ENCODE measurements at regions not wholly inside any gene's neighbourhood (a gene's known extent, or its start where the extent isn't known, plus 50 kb on each side); places are given as distances from the start of the nearest gene placed in this dataset.

DNA sequence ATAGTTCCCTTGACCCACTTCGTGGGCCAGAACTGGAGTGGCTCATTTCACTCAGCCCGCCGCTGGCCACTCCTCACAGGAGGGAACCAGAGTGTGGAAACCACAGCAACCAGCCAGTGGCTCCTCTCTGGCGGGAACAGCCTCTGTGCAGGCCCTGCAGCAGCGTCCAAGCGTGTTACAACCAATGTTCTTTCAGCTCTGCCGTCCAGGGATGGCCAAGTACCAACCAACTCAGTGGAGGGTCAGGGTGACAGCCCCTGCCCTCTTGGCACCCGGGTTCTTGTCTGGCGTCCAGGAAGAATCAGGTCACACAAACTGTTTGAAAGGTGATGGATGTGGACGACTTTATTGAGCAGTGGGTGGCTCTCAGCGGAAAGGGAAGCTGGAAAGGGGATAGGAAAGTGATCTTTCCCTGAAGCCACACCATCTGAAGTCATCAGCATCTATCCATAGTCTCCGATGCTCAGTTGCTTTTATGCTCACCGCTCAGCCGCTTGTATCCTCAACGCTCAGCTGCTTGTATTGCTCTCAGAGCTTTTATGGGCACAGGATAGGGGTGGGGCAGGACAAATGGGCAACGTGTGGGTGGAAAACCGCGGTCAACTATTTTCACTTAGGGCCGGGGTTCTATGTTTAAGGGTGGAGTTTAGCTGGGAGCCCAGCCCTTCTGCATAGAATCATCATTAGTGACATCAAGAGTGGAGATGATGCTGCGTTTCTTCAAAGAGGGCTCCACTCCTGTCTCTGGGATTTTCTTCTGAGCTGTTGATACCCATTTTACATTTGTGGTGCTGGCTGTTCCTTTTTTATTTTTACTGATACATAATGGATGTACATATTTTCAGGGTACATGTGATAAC is 250.2 kb downstream of the RRAGC start:
- Mint-ChIP-seq H3K4me3 (no peak overlapping the region), H3K9me3 (no peaks in the 10 kb centered on the region), H3K36me3 (ENCODE audit: low read depth) (no peaks in the 10 kb centered on the region), H3K27ac (no peak overlapping the region), H3K4me1 (no peaks in the 10 kb centered on the region), H3K27me3 (peaks cover 18% of the 10 kb centered on the region)
- no peak for ATAC-seq (replicated peaks)

DNA sequence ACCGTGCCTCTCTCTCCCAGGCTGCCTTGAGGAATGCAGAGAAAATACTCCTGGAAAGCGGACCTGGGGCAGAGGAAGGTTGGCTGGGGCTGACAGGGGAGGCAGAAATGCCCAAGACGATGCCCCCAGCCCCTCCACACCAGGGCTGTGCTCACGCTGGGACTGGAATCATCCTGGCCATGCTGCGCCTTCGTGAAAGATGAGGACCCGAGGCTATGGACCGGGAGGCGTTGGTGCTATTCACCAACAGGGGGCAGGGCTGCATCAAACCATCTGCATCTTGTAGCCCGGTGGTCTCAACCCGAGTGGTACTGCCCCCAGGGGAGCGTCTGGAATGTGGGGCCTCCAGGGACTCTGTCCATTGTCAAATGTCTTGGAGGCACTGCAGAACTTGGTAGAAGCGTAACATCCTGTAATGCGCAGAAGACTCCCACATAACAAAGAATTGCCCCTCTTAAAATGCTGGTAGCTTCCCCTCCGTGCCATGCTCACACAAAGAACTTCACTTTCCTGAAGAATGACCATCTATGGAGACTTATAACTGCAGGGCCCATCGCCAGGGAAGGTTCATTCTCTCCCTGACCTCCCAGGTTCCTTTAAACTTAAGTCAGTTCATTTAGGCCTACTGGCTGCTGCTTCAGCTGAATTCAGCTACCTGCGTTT is 251.2 kb downstream of the RRAGC start:
- Mint-ChIP-seq H3K27me3 (peaks cover 17% of the 10 kb centered on the region), H3K9me3 (no peaks in the 10 kb centered on the region), H3K4me3 (no peak overlapping the region), H3K36me3 (ENCODE audit: low read depth) (no peaks in the 10 kb centered on the region), H3K27ac (no peak overlapping the region), H3K4me1 (no peaks in the 10 kb centered on the region)
- ATAC-seq (replicated peaks): no peak

DNA sequence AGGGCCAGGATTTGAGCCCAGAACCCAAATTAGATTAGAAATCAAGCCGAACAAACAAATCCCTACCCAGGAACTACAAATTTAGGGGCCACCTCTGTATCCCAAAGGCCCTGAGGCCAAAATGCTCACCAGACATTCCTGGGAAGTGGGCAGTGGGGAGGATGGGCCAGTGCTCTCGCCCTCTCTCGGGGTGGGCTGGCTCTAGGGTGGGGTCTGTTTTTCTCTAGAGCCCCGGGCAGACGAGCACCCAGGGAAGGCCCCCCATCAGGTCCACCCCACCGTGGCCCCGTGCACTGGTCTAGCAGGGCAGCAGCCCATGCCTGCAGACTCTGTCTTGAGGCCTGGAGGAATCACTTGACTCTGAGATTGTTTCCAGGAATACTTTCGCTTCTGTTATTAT is 252.0 kb downstream of the RRAGC start:
- Mint-ChIP-seq H3K27ac (no peak overlapping the region), H3K4me1 (no peaks in the 10 kb centered on the region), H3K4me3 (no peak overlapping the region), H3K36me3 (ENCODE audit: low read depth) (no peaks in the 10 kb centered on the region), H3K27me3 (peaks cover 11% of the 10 kb centered on the region), H3K9me3 (no peaks in the 10 kb centered on the region)
- no peak for ATAC-seq (replicated peaks)

DNA sequence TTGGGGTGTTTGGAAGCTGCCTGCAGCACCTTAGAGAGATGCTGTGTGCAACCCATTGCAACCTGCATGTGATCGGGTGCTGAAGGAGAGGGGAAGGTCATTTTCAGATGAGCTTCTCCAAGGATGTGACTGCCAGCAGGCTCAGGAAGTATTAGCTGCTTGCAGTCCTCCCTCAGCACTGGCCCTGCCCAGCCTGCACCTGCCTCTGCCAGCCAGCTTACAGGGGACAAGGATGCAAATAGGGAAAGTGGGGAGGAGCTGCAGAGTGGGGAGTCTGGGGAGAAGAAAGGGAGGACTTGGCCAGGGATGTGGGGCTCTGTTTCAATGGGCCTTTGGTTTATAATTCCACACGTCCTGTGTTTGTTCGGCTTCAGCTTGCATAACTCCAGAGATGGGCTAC is 254.5 kb downstream of the RRAGC start:
- ATAC-seq (replicated peaks): no peak

GRCh38 chr1:38603907-38604306 is 255.7 kb downstream of the RRAGC start:
- no peak for ATAC-seq (replicated peaks)
- H3K27ac Mint-ChIP-seq: no peak overlapping the region
- H3K36me3 Mint-ChIP-seq (ENCODE audit: low read depth): no peaks in the 10 kb centered on the region
- H3K4me3 Mint-ChIP-seq: no peak overlapping the region
- peaks cover 8% of the 10 kb centered on the region for H3K27me3 Mint-ChIP-seq
- H3K4me1 Mint-ChIP-seq: no peaks in the 10 kb centered on the region
- H3K9me3 Mint-ChIP-seq: no peaks in the 10 kb centered on the region

More for the DNA sequence above, 254.5 kb downstream of the RRAGC start:
- Mint-ChIP-seq H3K27ac (no peak overlapping the region), H3K27me3 (peaks cover 9% of the 10 kb centered on the region), H3K4me1 (no peaks in the 10 kb centered on the region), H3K36me3 (ENCODE audit: low read depth) (no peaks in the 10 kb centered on the region), H3K4me3 (no peak overlapping the region), H3K9me3 (no peaks in the 10 kb centered on the region)

DNA sequence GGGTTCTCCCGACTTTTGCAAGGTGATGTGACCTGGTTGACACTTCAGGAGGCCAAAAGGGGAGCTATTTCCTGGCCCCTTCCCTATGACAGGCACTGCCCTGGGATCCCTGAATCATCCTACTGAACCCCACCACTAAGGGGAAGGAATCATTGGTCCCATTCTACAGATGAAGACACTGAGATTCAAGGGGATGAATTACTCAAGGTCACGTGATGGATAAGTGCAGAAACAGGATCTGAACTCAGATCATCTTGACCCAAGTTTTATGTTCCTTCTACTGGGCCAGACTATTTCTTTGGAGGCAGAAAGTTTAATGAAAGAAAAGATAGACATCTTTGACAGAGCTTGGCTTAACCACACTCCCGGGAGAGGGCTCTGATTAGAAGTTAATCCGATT is 258.7 kb downstream of the RRAGC start:
- Mint-ChIP-seq H3K27ac (no peak overlapping the region), H3K4me3 (no peak overlapping the region), H3K36me3 (ENCODE audit: low read depth) (no peaks in the 10 kb centered on the region), H3K27me3 (peaks cover 23% of the 10 kb centered on the region), H3K9me3 (no peaks in the 10 kb centered on the region), H3K4me1 (no peaks in the 10 kb centered on the region)
- ATAC-seq (replicated peaks): no peak

DNA sequence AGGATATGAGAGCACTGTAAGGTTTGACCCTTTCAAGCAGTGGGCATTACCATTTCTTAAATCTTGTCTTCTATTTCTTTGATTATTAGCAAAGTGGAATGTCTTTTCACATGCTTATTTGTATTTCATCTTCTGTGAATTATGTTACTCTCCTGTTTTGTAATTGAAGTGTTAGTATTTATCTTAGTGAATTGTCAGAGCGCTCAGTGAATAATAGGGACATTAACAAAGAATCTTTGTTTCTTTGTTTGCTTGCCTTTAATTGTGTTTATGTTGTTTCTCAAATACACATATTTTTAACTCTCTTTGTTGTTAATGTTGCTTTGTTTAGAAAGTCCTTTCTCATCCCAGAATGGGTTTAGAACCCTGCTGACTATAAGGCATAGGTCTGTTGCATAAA is 259.3 kb downstream of the RRAGC start:
- no peak overlapping the region for H3K27ac Mint-ChIP-seq
- ATAC-seq (replicated peaks): no peak
- H3K4me3 Mint-ChIP-seq: no peak overlapping the region
- peaks cover under 1% of the 10 kb centered on the region for H3K9me3 Mint-ChIP-seq
- no peaks in the 10 kb centered on the region for H3K4me1 Mint-ChIP-seq
- no peaks in the 10 kb centered on the region for H3K36me3 Mint-ChIP-seq (ENCODE audit: low read depth)
- H3K27me3 Mint-ChIP-seq: peaks cover 29% of the 10 kb centered on the region

GRCh38 chr1:38598118-38598517 is 261.5 kb downstream of the RRAGC start:
- no peak for ATAC-seq (replicated peaks)
- Mint-ChIP-seq H3K27me3 (peaks cover 43% of the 10 kb centered on the region), H3K4me3 (no peak overlapping the region), H3K36me3 (ENCODE audit: low read depth) (no peaks in the 10 kb centered on the region), H3K9me3 (peaks cover 19% of the 10 kb centered on the region), H3K27ac (no peak overlapping the region), H3K4me1 (no peaks in the 10 kb centered on the region)

DNA sequence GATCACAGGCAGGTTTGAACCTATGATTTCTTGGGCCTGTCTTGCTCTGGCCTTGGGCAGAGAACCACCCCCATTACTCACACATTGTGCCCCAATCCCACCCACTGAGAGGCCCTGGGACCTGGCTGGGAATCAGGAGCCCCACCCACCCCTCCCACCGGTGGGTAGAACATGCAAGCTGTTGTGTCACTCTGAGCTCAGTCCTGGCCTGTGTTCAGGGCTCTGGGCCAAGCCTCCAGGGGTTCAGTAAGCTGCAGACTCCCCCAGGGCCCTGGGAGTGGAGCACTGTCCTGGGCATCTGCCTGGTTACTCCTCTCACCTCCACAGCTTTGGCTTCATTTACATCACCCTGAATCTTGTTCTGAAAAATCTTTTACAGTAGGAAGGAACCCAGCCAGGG is 270.5 kb downstream of the RRAGC start:
- Mint-ChIP-seq H3K27me3 (peaks cover 15% of the 10 kb centered on the region), H3K36me3 (ENCODE audit: low read depth) (no peaks in the 10 kb centered on the region), H3K4me3 (no peak overlapping the region), H3K4me1 (peaks cover 6% of the 10 kb centered on the region), H3K27ac (no peak overlapping the region), H3K9me3 (peaks cover 9% of the 10 kb centered on the region)
- ATAC-seq (replicated peaks): no peak

GRCh38 chr1:38587766-38588165 is 271.8 kb downstream of the RRAGC start:
- ATAC-seq (replicated peaks): no peak
- no peak overlapping the region for H3K27ac Mint-ChIP-seq
- H3K27me3 Mint-ChIP-seq: peaks cover 9% of the 10 kb centered on the region

GRCh38 chr1:38586993-38587646 is 272.5 kb downstream of the RRAGC start:
- Mint-ChIP-seq H3K4me1 (peaks cover 6% of the 10 kb centered on the region), H3K9me3 (no peaks in the 10 kb centered on the region), H3K27me3 (peaks cover 5% of the 10 kb centered on the region), H3K4me3 (no peak overlapping the region), H3K36me3 (ENCODE audit: low read depth) (no peaks in the 10 kb centered on the region), H3K27ac (no peak overlapping the region)
- peak; percentile 59 for ATAC-seq (replicated peaks)

More at GRCh38 chr1:38587766-38588165, 271.8 kb downstream of the RRAGC start:
- H3K36me3 Mint-ChIP-seq (ENCODE audit: low read depth): no peaks in the 10 kb centered on the region
- H3K9me3 Mint-ChIP-seq: no peaks in the 10 kb centered on the region
- H3K4me1 Mint-ChIP-seq: peaks cover 6% of the 10 kb centered on the region
- no peak overlapping the region for H3K4me3 Mint-ChIP-seq

DNA sequence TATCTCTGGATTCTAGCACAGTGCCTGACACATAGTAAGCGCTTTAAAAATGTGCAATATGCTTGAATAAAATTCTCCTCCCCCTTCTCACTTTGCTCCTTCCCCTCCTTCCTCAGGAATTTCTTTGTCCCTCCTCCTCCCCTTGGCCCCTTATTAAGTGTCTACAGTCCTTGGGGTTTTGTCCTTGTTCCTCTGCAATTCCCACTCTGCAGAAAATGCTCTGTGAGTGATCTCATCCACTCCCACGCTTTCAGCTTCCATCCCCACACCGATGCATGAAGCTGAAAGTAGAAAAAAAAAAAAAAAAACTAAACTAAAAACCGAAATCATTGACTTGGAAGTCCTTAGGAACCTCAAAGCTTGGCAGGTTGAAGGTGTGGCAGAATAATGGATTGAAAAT is 273.6 kb downstream of the RRAGC start:
- ATAC-seq (replicated peaks): no peak
- Mint-ChIP-seq H3K4me1 (peaks cover 6% of the 10 kb centered on the region), H3K27ac (no peak overlapping the region), H3K9me3 (no peaks in the 10 kb centered on the region), H3K36me3 (ENCODE audit: low read depth) (no peaks in the 10 kb centered on the region), H3K27me3 (peaks cover 8% of the 10 kb centered on the region), H3K4me3 (no peak overlapping the region)

GRCh38 chr1:38585460-38585859 is 274.1 kb downstream of the RRAGC start:
- no peak overlapping the region for H3K27ac Mint-ChIP-seq
- peaks cover 8% of the 10 kb centered on the region for H3K27me3 Mint-ChIP-seq
- H3K4me1 Mint-ChIP-seq: peaks cover 6% of the 10 kb centered on the region
- H3K9me3 Mint-ChIP-seq: no peaks in the 10 kb centered on the region
- no peak for ATAC-seq (replicated peaks)
- no peaks in the 10 kb centered on the region for H3K36me3 Mint-ChIP-seq (ENCODE audit: low read depth)
- no peak overlapping the region for H3K4me3 Mint-ChIP-seq

DNA sequence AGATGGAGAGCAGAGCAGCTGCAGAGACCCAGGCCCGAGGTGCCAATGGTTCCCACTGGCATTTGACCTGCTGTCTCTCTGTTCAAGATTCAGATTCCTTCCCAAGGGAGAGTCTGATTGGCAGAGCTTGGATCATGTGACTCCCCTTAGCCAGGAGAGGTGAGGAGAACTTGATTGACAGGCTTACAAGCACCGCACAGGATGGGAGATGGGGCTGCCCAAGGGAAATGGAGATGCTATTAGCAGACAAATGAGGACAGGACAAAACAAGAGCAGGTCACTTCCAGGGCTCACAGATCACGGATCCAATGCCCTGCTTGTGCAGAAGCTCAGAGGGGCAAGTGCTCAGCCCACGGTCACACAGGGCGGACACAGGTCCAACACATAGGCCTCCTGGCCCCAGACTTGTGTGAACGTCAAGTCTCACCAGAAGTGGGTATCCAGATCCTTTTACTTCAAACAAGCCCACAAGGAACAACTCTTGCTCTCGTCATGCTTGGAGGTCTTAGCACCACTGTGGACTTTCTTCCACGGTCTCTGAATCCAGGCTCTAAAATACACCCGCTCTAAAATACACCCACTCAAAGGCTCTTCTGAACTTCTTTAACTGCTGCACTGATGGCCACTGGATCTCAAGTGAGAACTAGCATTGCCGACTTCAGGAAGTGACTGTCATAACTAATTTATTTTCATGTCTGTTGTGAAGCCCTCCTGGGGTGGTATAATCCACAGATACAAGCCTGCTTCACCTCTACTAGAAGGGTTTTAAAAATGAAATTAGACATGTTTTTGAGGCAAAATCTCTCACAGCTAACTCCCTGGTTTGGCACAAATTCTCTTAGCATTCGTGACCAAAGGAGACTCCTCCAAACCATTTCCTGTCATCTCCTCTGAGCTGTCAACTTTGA is 274.9 kb downstream of the RRAGC start:
- Mint-ChIP-seq H3K27ac (no peak overlapping the region), H3K9me3 (no peaks in the 10 kb centered on the region), H3K4me1 (peaks cover 6% of the 10 kb centered on the region), H3K4me3 (no peak overlapping the region), H3K27me3 (peaks cover 16% of the 10 kb centered on the region), H3K36me3 (ENCODE audit: low read depth) (no peaks in the 10 kb centered on the region)
- ATAC-seq (replicated peaks): no peak

All from activated T-helper 17 cell treated with anti-CD3 and anti-CD28 coated beads, Interleukin-2, amount 50 U/mL, for 72 hours (primary cell).